Hepatocyte (in vitro differentiated cells): ENCODE measurements at regions not wholly inside any gene's neighbourhood (a gene's known extent, or its start where the extent isn't known, plus 50 kb on each side); places are given as distances from the start of the nearest gene placed in this dataset.

Experiments
- DNase-seq: peaks from one replicate; pipeline ENCODE4 v3.0.0-alpha.2; 2016; ENCODE audit warnings: low spot score
- H2AFZ ChIP-seq: fragments of 200-600 bp; sonication (generic); 2 replicates; pipeline ENCODE4 v1.6.0; 2016; ENCODE audit warnings: antibody characterized with exemption, mild to moderate bottlenecking
- H3K27ac ChIP-seq: fragments of 200-600 bp; sonication (generic); 2 replicates; pipeline ENCODE4 v1.5.1; 2016; ENCODE audit warnings: mild to moderate bottlenecking
- H3K27me3 ChIP-seq: fragments of 200-600 bp; sonication (generic); 2 replicates; pipeline ENCODE4 v1.6.1; 2016
- H3K36me3 ChIP-seq: fragments of 200-600 bp; sonication (generic); replicated peaks from 2 replicates; pipeline ENCODE4 v1.5.1; 2016; ENCODE audit warnings: low read depth; ENCODE audit not compliant: insufficient read depth
- H3K4me1 ChIP-seq: fragments of 200-600 bp; sonication (generic); 2 replicates; pipeline ENCODE4 v1.5.1; 2016; ENCODE audit warnings: mild to moderate bottlenecking, moderate library complexity; ENCODE audit not compliant: insufficient read depth
- H3K4me2 ChIP-seq: fragments of 200-600 bp; sonication (generic); 2 replicates; pipeline ENCODE4 v1.6.0; 2016
- H3K4me3 ChIP-seq: fragments of 200-600 bp; sonication (generic); 2 replicates; pipeline ENCODE4 v1.5.1; 2016; ENCODE audit warnings: mild to moderate bottlenecking
- H3K79me2 ChIP-seq: fragments of 200-600 bp; sonication (generic); 2 replicates; pipeline ENCODE4 v1.6.0; 2017; ENCODE audit warnings: mild to moderate bottlenecking
- H3K9me2 ChIP-seq: fragments of 200-600 bp; sonication (generic); replicated peaks from 2 replicates; pipeline ENCODE4 v1.6.0; 2017; ENCODE audit warnings: mild to moderate bottlenecking; ENCODE audit not compliant: insufficient read depth
- H3K9me3 ChIP-seq: fragments of 200-600 bp; sonication (generic); 2 replicates; pipeline ENCODE4 v1.5.1; 2016; ENCODE audit warnings: low read depth, mild to moderate bottlenecking
- H4K20me1 ChIP-seq: fragments of 200-600 bp; sonication (generic); 2 replicates; pipeline ENCODE4 v1.6.0; 2016; ENCODE audit warnings: mild to moderate bottlenecking; ENCODE audit not compliant: insufficient read depth, poor library complexity, severe bottlenecking
- CTCF ChIP-seq: fragments of 200-600 bp; sonication (generic); IDR thresholded peaks from 2 replicates; pipeline ENCODE4 v1.5.1; 2016; ENCODE audit warnings: antibody characterized with exemption, mild to moderate bottlenecking; ENCODE audit not compliant: poor library complexity
- EZH2 ChIP-seq: fragments of 200-600 bp; sonication (generic); IDR thresholded peaks from 2 replicates; pipeline ENCODE4 v1.6.1; 2016; ENCODE audit warnings: antibody characterized with exemption, mild to moderate bottlenecking, borderline replicate concordance
- EZH2phosphoT487 ChIP-seq: fragments of 200-600 bp; sonication (generic); IDR thresholded peaks from one replicate; pipeline ENCODE4 v1.6.1; 2018; ENCODE audit warnings: antibody characterized with exemption, mild to moderate bottlenecking, low read depth, moderate library complexity; ENCODE audit not compliant: unreplicated experiment, severe bottlenecking
- WGBS: methylation state at CpG from one replicate; pipeline ENCODE4 v1.1.6; 2016; ENCODE audit warnings: low lambda C conversion rate; ENCODE audit errors: missing lambda C conversion rate; 5-methylcytosine and 5-hydroxymethylcytosine counted together

DNA sequence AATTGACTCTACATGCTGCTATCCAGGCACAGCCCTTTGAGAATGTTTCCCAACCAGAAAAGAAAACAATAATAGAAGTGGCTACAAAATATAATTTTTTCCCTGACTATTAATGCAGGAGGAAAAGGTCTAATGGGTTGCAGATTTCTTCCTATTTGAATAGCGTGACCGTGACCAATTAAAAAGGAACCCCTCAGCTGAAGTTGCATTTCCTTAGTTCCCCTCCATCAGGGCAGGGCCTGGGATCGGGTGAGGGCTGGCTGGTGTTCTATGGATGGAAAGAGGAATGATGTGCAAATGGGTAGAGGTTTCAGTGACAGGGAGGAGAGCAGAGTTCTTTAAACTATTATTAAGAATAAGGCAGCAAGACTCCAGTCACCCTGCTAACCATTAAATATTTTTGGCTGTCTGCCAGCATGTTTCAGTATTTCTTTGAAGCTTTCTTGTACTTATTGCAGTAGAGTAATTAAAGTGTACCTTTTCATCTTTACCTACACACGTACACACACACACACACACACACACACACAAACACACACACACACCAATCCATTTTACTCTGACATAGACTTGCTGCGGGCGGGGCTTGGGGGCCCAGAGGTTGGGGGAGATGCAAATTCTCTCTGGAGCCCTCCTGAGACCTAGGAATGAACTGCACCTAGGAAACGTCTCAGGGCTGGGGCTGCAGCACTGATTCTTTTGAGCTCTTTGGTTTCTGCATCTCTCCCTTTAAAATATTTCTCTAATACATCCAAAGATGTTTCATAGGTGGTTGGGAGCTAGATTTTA lies 154.8 kb upstream of the SLC35B3 start:
- no peak for TF ChIP-seq EZH2phosphoT487
- TF ChIP-seq EZH2: no peak
- peak; percentile 12 for TF ChIP-seq CTCF
- H3K27ac ChIP-seq: no peak overlapping the region
- DNase-seq: peak; percentile 20
- H3K4me2 ChIP-seq: no peak overlapping the region
- no peaks in the 10 kb centered on the region for H3K4me1 ChIP-seq
- WGBS: 50% methylated on average over 7 of the region's 7 CpGs
- no peaks in the 10 kb centered on the region for H3K9me2 ChIP-seq
- H3K27me3 ChIP-seq: no peaks in the 10 kb centered on the region
- no peaks in the 10 kb centered on the region for H3K79me2 ChIP-seq
- no peak overlapping the region for H3K4me3 ChIP-seq
- H2AFZ ChIP-seq: no peak overlapping the region
- no peaks in the 10 kb centered on the region for H4K20me1 ChIP-seq
- H3K36me3 ChIP-seq: no peaks in the 10 kb centered on the region
- H3K9me3 ChIP-seq: no peaks in the 10 kb centered on the region

DNA sequence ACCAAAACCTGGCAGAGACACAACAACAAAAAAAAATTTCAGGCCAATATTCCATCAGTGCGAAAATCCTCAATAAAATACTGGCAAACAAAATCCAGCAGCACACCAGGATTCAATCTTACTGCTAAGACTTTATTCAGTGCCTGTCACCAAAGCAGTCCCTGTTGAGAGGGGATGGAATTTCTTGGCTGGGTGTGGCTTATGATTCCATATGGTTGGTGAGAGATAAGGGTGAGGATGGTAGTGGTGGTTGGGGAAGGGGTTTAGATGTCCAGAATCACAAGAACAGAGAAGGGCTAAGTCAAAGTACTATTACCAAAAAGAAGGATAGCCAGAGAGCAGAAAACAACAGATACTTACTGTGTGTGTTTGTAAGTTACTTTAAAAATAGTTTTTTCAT lies 152.8 kb upstream of the SLC35B3 start:
- 100% methylated on average over 1 of the region's 1 CpG for WGBS
- H4K20me1 ChIP-seq: no peaks in the 10 kb centered on the region
- H2AFZ ChIP-seq: no peak overlapping the region
- H3K4me3 ChIP-seq: no peak overlapping the region
- no peaks in the 10 kb centered on the region for H3K4me1 ChIP-seq
- H3K4me2 ChIP-seq: no peak overlapping the region
- H3K9me2 ChIP-seq: no peaks in the 10 kb centered on the region
- H3K27ac ChIP-seq: no peak overlapping the region
- DNase-seq: no peak
- no peaks in the 10 kb centered on the region for H3K9me3 ChIP-seq
- TF ChIP-seq EZH2phosphoT487 (no peak), CTCF (no peak), EZH2 (no peak)
- no peaks in the 10 kb centered on the region for H3K79me2 ChIP-seq
- H3K36me3 ChIP-seq: no peaks in the 10 kb centered on the region
- no peaks in the 10 kb centered on the region for H3K27me3 ChIP-seq

GRCh38 chr6:8583291-8583690 lies 147.9 kb upstream of the SLC35B3 start:
- H3K27ac ChIP-seq: no peak overlapping the region
- no peaks in the 10 kb centered on the region for H3K4me1 ChIP-seq
- DNase-seq: no peak
- no peaks in the 10 kb centered on the region for H3K79me2 ChIP-seq
- no peaks in the 10 kb centered on the region for H3K36me3 ChIP-seq
- TF ChIP-seq EZH2phosphoT487: no peak
- TF ChIP-seq CTCF: no peak
- TF ChIP-seq EZH2: no peak
- H3K4me3 ChIP-seq: no peak overlapping the region
- H3K9me2 ChIP-seq: no peaks in the 10 kb centered on the region
- H3K27me3 ChIP-seq: no peaks in the 10 kb centered on the region
- H3K4me2 ChIP-seq: no peak overlapping the region
- no peaks in the 10 kb centered on the region for H3K9me3 ChIP-seq
- H4K20me1 ChIP-seq: no peaks in the 10 kb centered on the region
- no peak overlapping the region for H2AFZ ChIP-seq

- TF ChIP-seq CTCF (no peak), EZH2phosphoT487 (no peak), EZH2 (no peak)
- DNase-seq: no peak
- Histone ChIP-seq H3K9me2 (no peaks in the 10 kb centered on the region), H3K4me1 (no peaks in the 10 kb centered on the region), H3K27ac (no peak overlapping the region), H3K4me3 (no peak overlapping the region), H4K20me1 (no peaks in the 10 kb centered on the region), H2AFZ (no peak overlapping the region), H3K27me3 (no peaks in the 10 kb centered on the region), H3K9me3 (no peaks in the 10 kb centered on the region), H3K79me2 (no peaks in the 10 kb centered on the region), H3K36me3 (no peaks in the 10 kb centered on the region), H3K4me2 (no peak overlapping the region)
- WGBS: 91% methylated on average over 1 of the region's 1 CpG
These were observed 144.0 kb upstream of the SLC35B3 start for GRCh38 chr6:8579372-8579771.
